ENCODE measurements at regions not wholly inside any gene's neighbourhood (a gene's known extent, or its start where the extent isn't known, plus 50 kb on each side); places are given as distances from the start of the nearest gene placed in this dataset.

DNA sequence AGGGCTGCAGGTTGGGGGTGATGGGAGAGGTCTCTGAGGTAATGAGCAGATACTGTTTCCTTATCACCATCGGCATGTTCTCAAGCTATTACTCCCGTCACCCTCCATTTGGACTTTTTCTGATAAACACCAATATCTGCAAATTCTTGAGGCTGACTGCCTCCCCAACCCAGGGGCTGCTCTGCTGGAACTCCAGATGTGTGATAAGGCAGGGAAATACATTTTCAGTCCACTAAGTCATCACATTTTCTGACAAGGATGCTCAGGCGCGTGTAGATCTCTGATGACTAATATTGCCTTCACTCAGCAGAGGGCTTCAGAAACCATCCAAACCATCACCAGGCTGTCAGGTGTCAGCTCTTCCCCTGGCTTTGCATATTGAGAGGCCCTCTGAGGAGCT, 215.0 kb upstream of the POU3F1 start:
- FAIRE-seq, result no peak
- no peak for DNase-seq (ENCODE audit: extremely low spot score, insufficient read length, low read depth)

DNA sequence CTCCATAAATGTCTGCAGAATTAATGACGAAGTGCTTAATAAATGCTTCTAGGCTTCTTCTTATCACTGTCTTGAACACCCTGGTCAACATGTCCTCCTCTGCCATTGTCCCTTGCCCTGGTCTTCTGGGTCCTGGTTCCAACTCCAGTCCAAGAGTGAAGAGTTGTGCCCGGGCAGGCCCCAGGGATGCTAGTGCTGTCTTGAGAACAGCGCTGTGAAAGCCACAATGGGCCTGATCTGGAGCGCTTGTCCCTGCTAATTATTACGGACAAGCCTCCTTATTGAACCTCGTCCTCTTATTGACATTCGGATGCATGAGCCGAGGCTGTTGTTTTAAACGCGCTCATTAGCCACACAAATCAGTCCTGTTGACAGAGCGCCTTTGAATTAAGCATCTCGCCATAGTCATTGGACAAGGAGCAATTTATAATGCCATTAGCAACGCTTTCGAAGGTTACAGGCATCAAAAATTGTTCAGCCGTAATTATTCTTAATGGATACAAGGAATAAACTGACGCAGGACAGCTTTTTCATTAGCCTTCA, 211.6 kb upstream of the POU3F1 start:
- no peak for FAIRE-seq

DNA sequence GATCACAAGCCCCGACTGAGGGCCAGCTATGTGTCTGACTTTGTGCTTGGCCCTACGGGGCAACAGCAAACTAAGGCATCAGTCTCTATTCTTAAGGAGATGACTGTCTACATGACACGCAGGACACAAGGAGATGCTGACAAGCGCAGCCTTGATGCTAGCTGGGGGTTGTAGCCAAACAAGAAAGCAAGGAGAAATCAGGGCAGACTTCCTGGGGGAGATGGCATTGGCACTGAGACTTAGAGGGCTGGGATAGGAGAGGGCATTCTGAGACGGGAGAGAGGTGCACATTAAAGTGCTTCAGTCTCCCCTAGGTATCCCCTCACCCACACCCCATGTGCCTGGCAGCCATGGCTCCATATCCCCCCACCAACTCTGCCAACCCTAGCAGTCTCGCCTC, 210.8 kb upstream of the POU3F1 start:
- no peak for FAIRE-seq
- DNase-seq (ENCODE audit: extremely low spot score, insufficient read length, low read depth), result no peak

More for the DNA sequence above, 211.6 kb upstream of the POU3F1 start:
- DNase-seq (ENCODE audit: extremely low spot score, insufficient read length, low read depth), result no peak

DNA sequence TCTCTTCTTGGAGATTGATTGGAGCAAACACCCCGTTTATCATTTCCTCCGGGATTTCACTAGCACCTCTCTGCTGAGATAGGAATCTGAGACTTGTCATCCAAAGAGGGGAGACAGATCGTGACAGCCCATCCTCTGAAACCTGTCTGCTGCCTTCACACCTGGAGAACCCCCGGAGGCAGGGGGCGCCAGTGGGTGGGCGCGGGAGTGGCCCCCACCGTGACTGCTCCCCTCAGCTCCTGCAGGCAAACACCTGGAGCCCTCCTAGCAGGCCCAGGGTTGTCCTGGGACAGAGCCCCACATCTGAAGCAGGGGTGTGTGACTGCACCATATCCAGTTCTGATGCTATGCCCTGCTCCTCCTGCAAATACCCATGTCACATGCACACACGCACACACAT, 209.5 kb upstream of the POU3F1 start:
- FAIRE-seq, result no peak
- no peak for DNase-seq (ENCODE audit: extremely low spot score, insufficient read length, low read depth)

DNA sequence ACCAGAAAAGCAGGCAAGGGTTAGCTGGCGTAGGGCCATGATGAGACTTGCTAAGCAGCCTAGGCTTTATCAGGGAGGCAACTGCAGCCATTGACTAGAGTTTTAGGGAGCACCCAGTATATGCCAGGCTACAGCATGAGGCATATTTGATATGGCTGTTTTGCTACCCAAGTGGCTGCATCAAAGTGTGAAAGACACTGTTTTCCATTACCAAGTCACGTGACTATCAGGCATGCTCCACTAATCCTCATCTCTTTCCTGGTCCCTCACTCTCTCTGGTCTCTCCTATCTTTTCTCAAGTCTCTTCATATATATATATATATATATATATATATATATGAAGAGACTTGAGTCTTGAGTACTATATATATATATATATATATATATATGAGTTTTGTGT, 206.7 kb upstream of the POU3F1 start:
- FAIRE-seq (no peak), DNase-seq (ENCODE audit: extremely low spot score, insufficient read length, low read depth) (no peak)

DNA sequence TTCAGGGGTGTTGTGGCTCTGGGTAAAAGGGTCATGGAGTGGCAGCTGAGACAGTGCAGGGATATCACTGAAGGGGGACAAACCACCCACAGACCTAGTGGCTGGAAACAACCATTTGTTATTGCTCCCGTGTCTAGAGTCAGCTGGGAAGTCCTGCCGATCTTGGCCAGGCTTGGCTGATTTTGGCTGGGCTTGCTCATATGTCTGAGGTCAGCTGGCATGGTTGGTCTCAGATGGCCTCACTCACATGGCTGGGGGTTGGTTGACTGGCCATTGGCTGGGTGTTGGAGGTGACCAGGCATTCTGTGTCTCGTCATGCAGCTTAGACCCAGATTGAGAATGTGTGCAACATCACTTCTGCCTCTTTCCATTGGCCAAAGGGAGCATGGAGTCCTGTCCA, 203.8 kb upstream of the POU3F1 start:
- no peak for FAIRE-seq
- DNase-seq (ENCODE audit: extremely low spot score, insufficient read length, low read depth), result no peak

DNA sequence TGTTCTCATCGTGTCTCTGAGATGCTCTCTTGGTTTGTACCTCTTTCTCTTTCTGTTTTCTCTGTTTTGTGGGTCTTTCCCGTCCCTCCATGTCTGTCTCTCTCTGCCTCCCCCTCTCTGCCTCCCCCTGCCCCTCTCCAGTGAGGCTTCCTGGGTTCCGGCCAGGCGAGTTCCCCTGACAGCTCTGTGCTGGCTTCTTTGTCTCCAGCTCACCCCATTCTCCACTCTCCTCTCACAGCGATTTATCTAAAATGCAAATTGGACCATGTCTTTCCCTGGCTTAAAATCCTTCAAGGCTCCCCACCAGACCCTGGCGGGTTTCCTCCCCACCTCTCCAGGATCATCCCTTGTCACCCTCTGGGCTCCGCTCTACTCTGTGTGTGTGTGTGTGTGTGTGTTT, 202.4 kb upstream of the POU3F1 start:
- FAIRE-seq, result no peak
- DNase-seq (ENCODE audit: extremely low spot score, insufficient read length, low read depth), result no peak

DNA sequence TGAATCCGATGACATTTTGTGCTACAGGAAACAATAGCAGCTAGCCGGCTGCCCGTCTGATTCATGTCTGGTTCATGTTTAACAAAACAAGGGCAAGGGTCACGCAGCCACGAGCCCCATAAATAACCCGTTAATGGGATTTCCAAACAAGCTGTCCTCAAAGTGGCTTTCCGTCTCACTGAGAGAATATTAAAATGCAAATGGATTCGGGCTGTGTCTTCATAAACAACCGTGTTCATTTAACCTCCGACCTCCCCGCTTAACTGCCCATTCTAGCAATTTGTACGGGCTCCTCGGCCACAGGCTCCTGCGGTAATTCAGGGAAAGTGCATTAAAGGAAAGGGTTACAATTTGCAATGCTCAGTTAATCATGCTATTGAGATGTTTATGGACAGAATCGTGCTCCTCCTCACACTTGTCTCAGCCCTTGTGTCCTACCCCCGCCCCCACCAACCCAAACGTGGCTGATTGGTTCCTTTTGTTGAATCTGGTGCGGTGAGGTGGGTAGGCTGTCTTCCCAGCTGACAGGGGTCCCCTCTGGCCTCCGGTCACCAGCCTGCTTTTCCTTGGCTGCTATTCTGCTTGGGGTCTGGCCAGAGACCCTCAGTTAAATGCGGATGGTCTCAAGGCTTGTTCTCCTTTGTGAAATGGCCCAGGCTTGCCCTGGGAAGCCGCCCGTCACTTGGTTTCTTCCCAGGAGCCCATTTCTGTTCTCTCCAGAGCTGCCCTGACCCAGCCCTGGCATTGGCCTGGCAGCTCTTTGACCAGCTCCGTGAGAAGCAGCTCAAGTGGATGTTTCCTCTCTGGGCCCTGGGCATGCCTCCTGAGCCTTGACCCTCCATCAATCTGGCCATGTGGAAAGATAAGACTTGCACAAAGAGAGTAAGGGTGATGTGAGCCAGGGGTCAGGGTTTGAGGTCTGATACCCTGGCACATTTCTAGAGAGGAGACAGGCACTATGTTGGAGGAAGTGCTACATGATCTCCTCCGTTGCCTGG, 200.7 kb upstream of the POU3F1 start:
- FAIRE-seq (no peak), DNase-seq (ENCODE audit: extremely low spot score, insufficient read length, low read depth) (no peak)

DNA sequence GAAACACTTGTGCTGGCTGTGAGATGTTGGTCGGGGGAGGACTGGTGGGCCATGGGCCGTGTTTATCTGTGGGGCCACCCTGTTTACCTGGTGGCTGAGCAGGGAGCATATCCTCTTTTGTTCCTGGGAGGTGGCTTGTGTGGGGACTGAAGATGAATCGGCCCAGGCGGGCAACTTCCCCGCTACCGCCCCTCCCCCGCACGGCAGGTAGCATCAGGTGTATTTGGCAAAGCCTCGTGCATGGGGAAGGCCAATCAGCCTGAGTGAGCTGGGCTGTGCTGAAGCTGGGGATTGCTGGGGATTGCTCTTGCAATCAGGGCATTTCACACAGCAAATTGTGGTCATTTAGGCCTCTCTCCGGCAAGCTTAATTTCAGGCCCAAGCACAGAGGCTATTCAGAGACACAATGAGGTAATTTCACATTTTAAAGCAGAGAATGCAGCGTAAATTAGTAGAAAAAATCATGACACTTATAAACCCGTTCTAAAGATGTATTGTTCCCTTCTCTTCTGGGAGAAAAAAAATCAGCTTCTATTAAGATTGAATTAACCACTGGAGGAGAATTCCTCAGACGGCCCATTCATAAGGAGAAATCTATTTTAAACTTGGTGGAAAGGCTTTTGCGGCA, 197.7 kb upstream of the POU3F1 start:
- DNase-seq (ENCODE audit: extremely low spot score, insufficient read length, low read depth), result no peak
- no peak for FAIRE-seq

DNA sequence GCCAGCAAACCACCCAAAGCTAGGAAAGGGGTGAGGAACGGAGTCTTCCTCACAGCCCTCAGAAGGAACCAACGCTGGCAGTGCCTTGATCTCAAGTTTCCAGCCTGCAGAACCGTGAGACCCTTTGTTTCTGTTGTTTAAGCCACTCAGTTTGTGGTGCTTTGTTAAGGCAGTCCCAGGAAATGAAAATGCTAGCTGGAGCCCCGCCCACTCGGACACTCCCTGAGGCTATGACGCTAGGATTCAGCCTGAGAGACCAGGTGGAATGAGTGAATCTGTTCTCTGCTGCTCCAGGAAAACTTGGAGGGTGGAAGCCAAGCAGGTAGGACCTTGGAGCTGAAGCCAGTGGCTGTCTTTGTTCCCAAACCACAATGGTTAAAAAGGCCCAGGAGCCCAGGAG, 196.5 kb upstream of the POU3F1 start:
- DNase-seq (ENCODE audit: extremely low spot score, insufficient read length, low read depth), result no peak

DNA sequence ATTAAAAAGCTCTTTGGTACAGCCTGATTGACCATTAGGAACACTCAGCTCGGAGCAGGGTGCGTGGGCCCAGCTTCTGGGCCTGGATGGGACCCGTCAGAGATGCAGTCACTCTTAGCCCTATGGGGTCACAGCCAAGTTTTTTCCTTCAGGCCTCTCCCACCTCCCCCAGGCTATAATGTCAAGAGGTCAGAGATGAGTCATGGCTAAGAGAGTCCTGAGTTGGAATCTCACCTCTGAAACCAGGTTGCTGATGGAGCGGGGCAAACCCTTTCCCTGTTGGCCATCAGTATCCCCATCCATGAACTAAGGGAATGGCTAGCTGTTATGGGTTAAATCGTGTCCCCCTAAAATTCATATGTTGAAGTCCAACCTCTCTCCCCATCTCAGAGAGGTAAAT, 195.9 kb upstream of the POU3F1 start:
- FAIRE-seq, result no peak
- DNase-seq (ENCODE audit: extremely low spot score, insufficient read length, low read depth), result no peak

More for the DNA sequence above, 196.5 kb upstream of the POU3F1 start:
- no peak for FAIRE-seq

DNA sequence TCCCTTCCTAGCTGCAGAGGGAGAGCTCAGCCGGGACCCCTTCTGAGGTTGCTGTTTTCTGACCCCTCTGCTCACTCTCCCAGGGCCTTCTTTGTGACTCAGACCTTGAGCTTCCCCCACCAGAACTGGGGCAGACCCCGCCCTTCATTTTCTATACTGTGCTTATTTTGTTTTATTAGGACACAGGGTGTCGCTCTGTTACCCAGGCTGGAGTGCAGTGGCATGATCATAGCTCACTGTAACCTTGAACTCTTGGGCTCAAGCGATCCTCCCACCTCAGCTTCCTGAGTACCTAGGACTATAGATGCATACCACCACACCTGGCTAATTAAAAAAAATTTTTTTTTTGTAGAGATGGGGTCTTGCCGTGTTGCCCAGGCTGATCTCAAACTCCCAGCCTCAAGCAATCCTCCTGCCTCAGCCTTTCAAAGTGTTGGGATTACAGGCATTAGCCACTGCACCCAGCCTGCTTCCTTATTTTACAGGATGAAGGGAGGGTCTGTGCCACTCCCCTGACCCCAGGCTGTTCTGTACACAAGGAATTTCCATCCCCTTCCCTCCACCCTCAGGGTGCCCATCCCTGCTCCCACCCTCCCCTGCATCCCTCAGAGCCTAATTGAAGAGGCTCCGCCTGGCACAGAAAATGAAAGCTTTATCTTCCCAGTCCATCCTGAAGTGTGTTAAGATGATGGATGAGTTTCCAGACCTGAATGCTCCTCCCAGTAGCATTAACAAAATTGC, 195.2 kb upstream of the POU3F1 start:
- FAIRE-seq (no peak), DNase-seq (ENCODE audit: extremely low spot score, insufficient read length, low read depth) (no peak)

DNA sequence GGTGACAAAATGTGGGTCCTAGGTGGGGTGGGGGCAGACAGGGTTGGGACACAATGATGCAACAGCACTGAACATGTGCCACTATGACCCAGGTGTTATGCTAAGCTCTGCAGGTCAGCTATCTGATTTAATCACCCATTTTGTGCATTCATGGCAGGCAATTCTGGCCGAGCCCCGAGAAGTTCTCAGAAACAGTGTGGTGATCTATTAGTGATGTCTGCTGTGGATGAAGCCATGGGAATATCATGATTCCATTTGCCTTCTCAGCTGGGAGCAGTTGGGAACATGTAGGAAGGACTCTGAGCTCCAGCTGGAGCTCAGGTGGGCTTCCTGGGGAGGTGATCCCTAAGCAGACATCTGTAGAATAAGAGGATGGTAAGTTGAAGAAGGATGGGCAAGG, 194.0 kb upstream of the POU3F1 start:
- FAIRE-seq (no peak), DNase-seq (ENCODE audit: extremely low spot score, insufficient read length, low read depth) (no peak)

DNA sequence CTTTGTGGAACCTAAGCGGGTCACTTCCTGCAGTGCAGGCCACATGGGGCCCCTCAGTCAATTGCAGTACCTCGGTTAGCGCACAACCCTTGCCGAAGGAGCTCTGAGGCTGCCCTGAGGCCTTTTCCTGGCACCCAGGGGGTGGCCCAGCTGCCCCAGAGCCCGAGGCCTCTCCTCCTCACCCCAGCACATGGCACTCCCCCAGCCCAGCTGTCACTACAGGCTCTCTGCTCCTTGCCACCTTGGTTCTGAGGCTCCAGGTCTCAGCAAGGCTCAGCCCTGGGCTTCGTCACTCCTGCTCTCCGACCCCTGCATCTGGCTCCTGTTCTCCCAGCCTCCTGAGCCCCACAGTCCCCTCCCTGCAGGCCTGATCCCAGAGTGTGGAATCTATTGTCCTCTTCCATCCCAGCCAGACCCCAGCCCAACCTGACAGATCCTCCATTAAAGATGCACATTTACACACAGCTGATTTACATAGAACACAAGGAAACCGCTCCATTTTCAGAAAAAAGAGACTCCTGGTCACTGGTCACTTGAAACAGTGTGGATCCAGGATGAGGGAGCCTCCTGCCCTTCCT, 192.8 kb upstream of the POU3F1 start:
- FAIRE-seq (no peak), DNase-seq (ENCODE audit: extremely low spot score, insufficient read length, low read depth) (no peak)

DNA sequence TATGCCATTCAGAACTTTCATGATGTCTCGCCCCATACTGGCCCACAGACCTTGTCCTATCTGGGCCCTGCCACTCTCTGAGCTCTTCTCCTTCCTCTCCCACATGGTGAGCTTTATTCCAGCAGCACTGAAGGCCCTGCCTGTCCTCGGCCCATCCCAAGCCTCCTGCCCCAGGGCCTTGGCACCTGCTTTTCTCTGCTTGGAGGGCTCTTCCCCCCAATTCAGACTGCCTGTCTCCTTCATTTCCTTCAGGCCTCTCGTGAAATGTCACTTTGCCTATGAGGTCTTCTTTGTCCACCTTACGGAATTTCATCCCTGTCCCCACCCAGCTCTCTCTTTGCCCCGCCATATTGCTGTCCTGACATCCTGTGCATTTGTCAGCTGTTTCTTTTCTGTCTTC, 191.7 kb upstream of the POU3F1 start:
- FAIRE-seq, result no peak
- DNase-seq (ENCODE audit: extremely low spot score, insufficient read length, low read depth), result no peak

DNA sequence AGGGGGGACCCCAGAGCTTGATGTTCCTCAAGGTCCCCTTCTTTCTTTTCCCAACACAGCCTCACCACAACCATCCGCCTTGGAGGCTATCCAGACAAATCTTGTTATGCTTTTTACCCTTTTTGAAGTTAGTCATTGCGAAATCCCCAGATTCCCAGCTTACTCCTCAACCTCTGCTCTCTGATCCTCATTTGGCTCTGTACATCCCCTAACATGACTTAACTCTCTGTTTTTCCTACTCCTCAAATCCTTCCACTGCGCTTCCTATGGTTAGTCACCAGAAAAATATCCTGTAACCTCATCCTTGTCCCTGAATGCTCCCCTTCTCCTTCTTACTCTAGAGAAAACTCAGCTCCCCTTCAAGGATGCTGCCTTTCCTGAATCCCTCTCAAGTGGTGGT, 189.1 kb upstream of the POU3F1 start:
- no peak for FAIRE-seq
- no peak for DNase-seq (ENCODE audit: extremely low spot score, insufficient read length, low read depth)

DNA sequence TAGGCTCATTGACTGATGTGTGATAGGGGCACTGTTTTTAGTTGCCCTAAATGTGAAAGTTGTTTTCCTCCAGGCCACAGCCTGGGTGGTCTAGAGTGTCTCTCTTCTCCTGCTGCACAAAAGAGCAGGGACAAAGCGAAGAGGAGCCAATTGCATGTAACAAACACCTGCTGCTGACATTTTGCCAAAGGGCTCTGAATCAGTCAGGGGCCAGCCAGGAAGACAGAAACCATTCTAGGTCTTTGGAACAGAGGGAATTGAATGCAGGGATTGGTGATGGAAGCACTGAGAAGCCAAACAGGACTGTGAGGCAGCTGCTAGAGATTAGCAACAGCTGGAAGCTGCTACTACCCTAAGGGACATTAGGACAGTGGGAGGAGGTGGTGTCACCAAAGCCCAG, 185.3 kb upstream of the POU3F1 start:
- FAIRE-seq (no peak), DNase-seq (ENCODE audit: extremely low spot score, insufficient read length, low read depth) (no peak)

DNA sequence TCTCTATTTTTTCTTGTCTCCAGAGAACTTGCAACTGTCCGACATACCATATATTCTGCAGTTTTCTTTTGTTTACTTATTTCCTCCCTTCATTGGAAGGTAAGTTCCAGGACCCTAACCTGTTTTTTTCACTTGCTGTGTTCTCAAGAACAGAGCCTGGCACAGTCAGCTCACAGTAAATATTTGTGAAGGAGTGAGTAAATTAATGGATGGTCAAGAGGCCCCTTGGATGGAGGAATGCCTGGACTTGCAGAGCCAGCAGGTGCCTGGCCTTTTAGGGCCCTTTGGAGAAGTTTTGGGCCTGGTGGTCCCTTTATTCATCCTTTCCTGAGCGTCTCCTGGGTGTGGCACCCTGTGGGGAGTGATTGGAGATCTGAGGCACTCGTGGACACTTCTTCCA, 182.1 kb upstream of the POU3F1 start:
- FAIRE-seq (no peak), DNase-seq (ENCODE audit: extremely low spot score, insufficient read length, low read depth) (no peak)

DNA sequence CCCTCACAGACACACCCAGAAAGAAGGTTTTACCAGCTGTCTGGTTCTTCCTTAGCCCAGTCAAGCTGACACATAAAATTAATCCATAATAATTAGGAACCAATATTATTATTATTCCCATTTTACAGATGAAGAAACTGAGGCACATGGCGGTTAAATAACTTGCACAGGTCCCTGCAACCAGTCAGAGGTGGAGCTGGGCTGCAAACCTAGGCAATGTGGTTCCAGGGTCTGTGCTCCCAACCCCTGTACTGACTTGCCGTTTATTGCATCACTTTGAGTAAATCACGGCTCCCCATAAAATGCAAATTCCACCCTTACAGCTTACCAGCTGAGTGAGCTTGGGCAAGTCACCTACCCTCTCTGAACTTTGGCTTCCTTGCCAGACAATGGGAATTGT, 179.2 kb upstream of the POU3F1 start:
- DNase-seq (ENCODE audit: extremely low spot score, insufficient read length, low read depth) (no peak), FAIRE-seq (no peak)

DNA sequence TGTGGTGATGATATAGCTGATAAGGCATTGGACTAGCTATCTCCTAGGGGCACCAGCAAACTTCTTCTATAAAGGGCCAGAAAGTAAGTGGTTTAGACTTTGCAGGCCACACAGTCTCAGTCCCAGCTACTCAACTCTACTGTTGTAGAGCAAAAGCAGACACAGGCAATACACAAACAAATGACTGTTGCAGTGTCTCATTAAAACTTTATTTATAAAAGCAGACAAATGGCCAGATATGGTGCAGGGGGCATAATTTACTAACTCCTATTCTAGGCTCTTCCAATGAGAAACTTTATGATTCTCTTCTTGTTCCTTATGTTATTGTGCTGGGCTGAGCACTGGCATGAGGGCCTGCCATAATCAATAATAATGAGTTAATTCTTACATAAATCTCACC, 176.8 kb upstream of the POU3F1 start:
- FAIRE-seq, result no peak
- DNase-seq (ENCODE audit: extremely low spot score, insufficient read length, low read depth), result no peak

Measured in GM18507 (cell line).